AG04450 (cell line): ENCODE measurements at regions not wholly inside any gene's neighbourhood (a gene's known extent, or its start where the extent isn't known, plus 50 kb on each side); places are given as distances from the start of the nearest gene placed in this dataset.

Experiments
- CTCF ChIA-PET: fragments of 300-600, 350-600 bp; formaldehyde crosslinking; extraction: SDS; loops from one replicate; lab custom pipeline; 2022; ENCODE audit warnings: antibody characterized with exemption, inconsistent platforms; lab: Charles Lee
- POLR2A ChIA-PET: fragments of 350-600 bp; formaldehyde crosslinking; extraction: SDS; loops from one replicate; lab custom pipeline; 2021; ENCODE audit warnings: antibody characterized with exemption, inconsistent platforms; lab: Yijun Ruan, JAX
- DNase-seq: peaks from one replicate; pipeline ENCODE4 v3.0.0-alpha.2; 2011; ENCODE audit warnings: low read depth, low spot score
- H3K27ac ChIP-seq: one replicate; pipeline ENCODE4 v1.5.1; 2012; ENCODE audit warnings: low read depth, low read length, control low read depth
- H3K27me3 ChIP-seq: one replicate; pipeline ENCODE4 v1.6.0; 2012; ENCODE audit warnings: low read length; ENCODE audit not compliant: control insufficient read depth, insufficient read depth
- H3K4me3 ChIP-seq: 2 replicates; pipeline ENCODE4 v1.5.1; 2011; ENCODE audit warnings: mild to moderate bottlenecking, low read depth, low read length, control low read depth
- H3K9me3 ChIP-seq: 2 replicates; pipeline ENCODE4 v1.5.1; 2012; ENCODE audit warnings: low read length; ENCODE audit not compliant: control insufficient read depth, insufficient read depth
- TF ChIP-seq, protein P1 (sequence below): IDR thresholded peaks from 2 replicates; pipeline ENCODE4 v1.5.1; 2011; ENCODE audit warnings: low read depth, low read length, control low read depth, inconsistent platforms

GRCh38 chr9:109549386-109549785 lies 51.3 kb upstream of the PTPN3 start:
- no peak for DNase-seq
- POLR2A ChIA-PET = no interaction called here
- CTCF ChIA-PET = no interaction called here

DNA sequence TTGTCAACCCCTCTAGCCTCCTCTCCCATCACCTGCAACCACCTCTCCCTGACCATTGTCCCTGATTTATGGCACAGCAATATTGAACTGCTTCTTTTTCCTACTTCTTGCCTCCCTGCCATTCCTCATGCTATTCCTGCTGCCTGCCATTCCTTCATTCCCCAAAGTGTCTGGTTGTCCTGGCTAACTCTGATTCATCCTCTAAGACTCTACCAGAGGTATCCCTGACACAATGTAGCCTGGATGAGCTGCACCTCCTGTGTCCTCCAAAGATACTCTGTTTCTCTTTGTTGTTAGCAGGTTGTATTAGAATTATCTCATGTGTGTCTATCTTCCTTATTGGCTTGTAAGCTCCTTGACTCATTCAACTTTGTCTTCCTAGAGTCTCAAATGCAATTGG lies 53.5 kb upstream of the PTPN3 start:
- POLR2A ChIA-PET = no interaction called here
- peaks cover 4% of the 10 kb centered on the region; the same call in 1 of the 2 replicates for H3K9me3 ChIP-seq
- H3K4me3 ChIP-seq = no peak overlapping the region
- CTCF ChIA-PET = no interaction called here
- no peak overlapping the region for H3K27ac ChIP-seq
- H3K27me3 ChIP-seq = peaks cover 2% of the 10 kb centered on the region
- TF ChIP-seq, protein P1, sequence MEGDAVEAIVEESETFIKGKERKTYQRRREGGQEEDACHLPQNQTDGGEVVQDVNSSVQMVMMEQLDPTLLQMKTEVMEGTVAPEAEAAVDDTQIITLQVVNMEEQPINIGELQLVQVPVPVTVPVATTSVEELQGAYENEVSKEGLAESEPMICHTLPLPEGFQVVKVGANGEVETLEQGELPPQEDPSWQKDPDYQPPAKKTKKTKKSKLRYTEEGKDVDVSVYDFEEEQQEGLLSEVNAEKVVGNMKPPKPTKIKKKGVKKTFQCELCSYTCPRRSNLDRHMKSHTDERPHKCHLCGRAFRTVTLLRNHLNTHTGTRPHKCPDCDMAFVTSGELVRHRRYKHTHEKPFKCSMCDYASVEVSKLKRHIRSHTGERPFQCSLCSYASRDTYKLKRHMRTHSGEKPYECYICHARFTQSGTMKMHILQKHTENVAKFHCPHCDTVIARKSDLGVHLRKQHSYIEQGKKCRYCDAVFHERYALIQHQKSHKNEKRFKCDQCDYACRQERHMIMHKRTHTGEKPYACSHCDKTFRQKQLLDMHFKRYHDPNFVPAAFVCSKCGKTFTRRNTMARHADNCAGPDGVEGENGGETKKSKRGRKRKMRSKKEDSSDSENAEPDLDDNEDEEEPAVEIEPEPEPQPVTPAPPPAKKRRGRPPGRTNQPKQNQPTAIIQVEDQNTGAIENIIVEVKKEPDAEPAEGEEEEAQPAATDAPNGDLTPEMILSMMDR = no peak
- DNase-seq = no peak

More at GRCh38 chr9:109549386-109549785, 51.3 kb upstream of the PTPN3 start:
- H3K4me3 ChIP-seq = no peak overlapping the region
- no peak overlapping the region for H3K27ac ChIP-seq
- H3K9me3 ChIP-seq = peaks cover 6% of the 10 kb centered on the region
- H3K27me3 ChIP-seq = peaks cover 2% of the 10 kb centered on the region
- TF ChIP-seq, protein P1 = no peak

DNA sequence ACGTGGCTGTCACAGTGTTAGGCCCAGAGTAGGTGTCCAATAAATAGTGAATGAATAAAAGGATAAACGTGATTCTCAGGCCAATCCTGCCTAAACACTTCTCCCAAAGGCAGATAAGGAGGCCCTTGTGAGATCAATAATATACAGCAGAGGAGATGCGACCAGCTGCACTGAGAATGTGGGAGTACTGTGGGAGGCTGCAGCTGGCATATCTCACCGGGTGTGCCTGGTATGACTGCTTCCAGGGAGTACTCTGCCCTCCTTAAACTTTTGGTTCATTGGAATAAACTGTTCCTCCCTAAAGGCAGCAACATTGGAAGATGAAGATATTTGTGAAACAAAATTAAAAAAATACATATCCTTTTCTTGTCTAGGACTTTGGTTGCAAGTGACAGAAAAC lies 57.1 kb upstream of the PTPN3 start:
- POLR2A ChIA-PET = no interaction called here
- Histone ChIP-seq H3K27ac (no peak overlapping the region), H3K27me3 (peaks cover 6% of the 10 kb centered on the region), H3K4me3 (no peak overlapping the region), H3K9me3 (no peaks in the 10 kb centered on the region)
- TF ChIP-seq, protein P1 = no peak
- DNase-seq = no peak
- CTCF ChIA-PET = no interaction called here

DNA sequence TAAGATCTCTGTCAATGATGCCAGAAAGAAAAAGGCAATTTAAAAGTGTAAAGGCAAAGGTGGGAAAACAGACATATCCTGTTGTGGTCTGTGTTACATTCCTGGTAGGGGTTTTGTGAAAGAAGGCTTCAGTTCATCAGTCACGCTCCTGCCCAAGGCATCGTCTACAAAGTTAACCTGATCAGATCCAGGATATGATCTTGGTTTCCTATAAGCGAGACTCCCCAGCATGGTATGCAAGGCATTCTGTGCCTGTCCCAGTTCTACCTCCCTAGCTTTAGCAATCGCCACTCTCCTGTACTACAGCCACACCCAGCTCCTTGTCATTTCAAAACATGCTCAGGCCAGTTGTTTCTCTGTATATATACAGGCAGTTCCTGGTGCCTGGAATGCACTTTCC lies 58.0 kb upstream of the PTPN3 start:
- CTCF ChIA-PET = no interaction called here
- H3K27me3 ChIP-seq = peaks cover 6% of the 10 kb centered on the region
- H3K9me3 ChIP-seq = no peaks in the 10 kb centered on the region
- POLR2A ChIA-PET = no interaction called here
- TF ChIP-seq, protein P1 = no peak
- no peak overlapping the region for H3K27ac ChIP-seq
- no peak for DNase-seq
- no peak overlapping the region for H3K4me3 ChIP-seq

GRCh38 chr9:109556786-109557185 lies 58.7 kb upstream of the PTPN3 start:
- DNase-seq = no peak
- TF ChIP-seq, protein P1 = no peak
- no peak overlapping the region for H3K4me3 ChIP-seq
- POLR2A ChIA-PET = no interaction called here
- H3K27me3 ChIP-seq = peaks cover 6% of the 10 kb centered on the region
- CTCF ChIA-PET = no interaction called here
- H3K9me3 ChIP-seq = no peaks in the 10 kb centered on the region
- H3K27ac ChIP-seq = no peak overlapping the region
